Neural progenitor cell (in vitro differentiated cells): ENCODE measurements at regions not wholly inside any gene's neighbourhood (a gene's known extent, or its start where the extent isn't known, plus 50 kb on each side); places are given as distances from the start of the nearest gene placed in this dataset.
"Not testable (repeated sequence)": the region's sequence is repeated elsewhere in the genome, so short reads cannot be mapped to it uniquely, and the experiment has no call there.

ENCODE experiments used
- DNase-seq: peaks from one replicate; pipeline ENCODE4 v3.0.0-alpha.2; 2016; ENCODE audit warnings: low spot score
- H2AFZ ChIP-seq: fragments of 200-600 bp; sonication (generic); replicated peaks from 2 replicates; pipeline ENCODE4 v1.6.1; 2016; ENCODE audit warnings: antibody characterized with exemption
- H3F3A ChIP-seq: fragments of 200-600 bp; sonication (generic); 2 replicates; pipeline ENCODE4 v1.6.1; 2016; ENCODE audit warnings: antibody characterized with exemption, low read depth
- H3K27ac ChIP-seq: fragments of 200-600 bp; sonication (generic); 2 replicates; pipeline ENCODE4 v1.5.1; 2016; ENCODE audit warnings: mild to moderate bottlenecking
- H3K27me3 ChIP-seq: fragments of 200-600 bp; sonication (generic); 2 replicates; pipeline ENCODE4 v1.6.1; 2016; ENCODE audit warnings: mild to moderate bottlenecking, moderate library complexity
- H3K36me3 ChIP-seq: fragments of 200-600 bp; sonication (generic); 2 replicates; pipeline ENCODE4 v1.5.1; 2016
- H3K4me1 ChIP-seq: fragments of 200-600 bp; sonication (generic); 2 replicates; pipeline ENCODE4 v1.6.1; 2016; ENCODE audit warnings: mixed run types
- H3K4me2 ChIP-seq: fragments of 200-600 bp; sonication (generic); 2 replicates; pipeline ENCODE4 v1.6.1; 2016
- H3K4me3 ChIP-seq: fragments of 200-600 bp; sonication (generic); 2 replicates; pipeline ENCODE4 v1.5.1; 2016
- H3K79me2 ChIP-seq: fragments of 200-600 bp; sonication (generic); 2 replicates; pipeline ENCODE4 v1.6.1; 2016; ENCODE audit warnings: low read depth
- H3K9ac ChIP-seq: fragments of 200-600 bp; sonication (generic); 2 replicates; pipeline ENCODE4 v1.6.1; 2016
- H3K9me3 ChIP-seq: fragments of 200-600 bp; sonication (generic); 2 replicates; pipeline ENCODE4 v1.5.1; 2016; ENCODE audit warnings: low read depth
- H4K20me1 ChIP-seq: fragments of 200-600 bp; sonication (generic); 2 replicates; pipeline ENCODE4 v1.6.1; 2016; ENCODE audit warnings: low read depth
- H3K27ac Mint-ChIP-seq: 3 replicates; pipeline ENCODE4 v1.8.0; 2021; ENCODE audit warnings: mixed read lengths
- H3K27me3 Mint-ChIP-seq: 2 replicates; pipeline ENCODE4 v1.8.0; 2022; ENCODE audit warnings: low read depth, mild to moderate bottlenecking, inconsistent platforms, moderate library complexity, mixed read lengths; ENCODE audit not compliant: insufficient read depth
- H3K36me3 Mint-ChIP-seq: 3 replicates; pipeline ENCODE4 v1.8.0; 2021; ENCODE audit warnings: mixed read lengths
- H3K4me1 Mint-ChIP-seq: 3 replicates; pipeline ENCODE4 v1.8.0; 2021; ENCODE audit warnings: mixed read lengths
- H3K4me3 Mint-ChIP-seq: 3 replicates; pipeline ENCODE4 v1.8.0; 2021; ENCODE audit warnings: mild to moderate bottlenecking, moderate library complexity, mixed read lengths
- H3K9me3 Mint-ChIP-seq: 3 replicates; pipeline ENCODE4 v1.8.0; 2020; ENCODE audit warnings: mixed read lengths
- EZH2 ChIP-seq: fragments of 200-600 bp; sonication (generic); IDR thresholded peaks from 2 replicates; pipeline ENCODE4 v1.6.1; 2017; ENCODE audit warnings: antibody characterized with exemption, mild to moderate bottlenecking, moderate library complexity
- EZH2phosphoT487 ChIP-seq: fragments of 200-600 bp; sonication (generic); IDR thresholded peaks from 2 replicates; pipeline ENCODE4 v1.6.1; 2017; ENCODE audit warnings: antibody characterized with exemption
- TF ChIP-seq, protein P1 (sequence below): fragments of 200-600 bp; sonication (generic); IDR thresholded peaks from 2 replicates; pipeline ENCODE4 v1.5.1; 2017; ENCODE audit warnings: antibody characterized with exemption, mild to moderate bottlenecking

- Histone ChIP-seq H4K20me1 (no peaks in the 10 kb centered on the region), H2AFZ (no peak overlapping the region), H3K27ac (no peak overlapping the region), H3K36me3 (no peaks in the 10 kb centered on the region), H3K79me2 (no peaks in the 10 kb centered on the region), H3F3A (no peaks in the 10 kb centered on the region), H3K27me3 (no peaks in the 10 kb centered on the region), H3K4me3 (no peak overlapping the region), H3K4me1 (no peaks in the 10 kb centered on the region), H3K9me3 (no peaks in the 10 kb centered on the region), H3K4me2 (no peak overlapping the region), H3K9ac (no peak overlapping the region)
- H3K4me3 Mint-ChIP-seq = no peak overlapping the region
- H3K27me3 Mint-ChIP-seq = no peaks in the 10 kb centered on the region
- peaks cover 8% of the 10 kb centered on the region for H3K9me3 Mint-ChIP-seq
- H3K36me3 Mint-ChIP-seq = no peaks in the 10 kb centered on the region
- no peak overlapping the region for H3K27ac Mint-ChIP-seq
- TF ChIP-seq EZH2phosphoT487 = no peak
- TF ChIP-seq EZH2 = no peak
- TF ChIP-seq, protein P1, sequence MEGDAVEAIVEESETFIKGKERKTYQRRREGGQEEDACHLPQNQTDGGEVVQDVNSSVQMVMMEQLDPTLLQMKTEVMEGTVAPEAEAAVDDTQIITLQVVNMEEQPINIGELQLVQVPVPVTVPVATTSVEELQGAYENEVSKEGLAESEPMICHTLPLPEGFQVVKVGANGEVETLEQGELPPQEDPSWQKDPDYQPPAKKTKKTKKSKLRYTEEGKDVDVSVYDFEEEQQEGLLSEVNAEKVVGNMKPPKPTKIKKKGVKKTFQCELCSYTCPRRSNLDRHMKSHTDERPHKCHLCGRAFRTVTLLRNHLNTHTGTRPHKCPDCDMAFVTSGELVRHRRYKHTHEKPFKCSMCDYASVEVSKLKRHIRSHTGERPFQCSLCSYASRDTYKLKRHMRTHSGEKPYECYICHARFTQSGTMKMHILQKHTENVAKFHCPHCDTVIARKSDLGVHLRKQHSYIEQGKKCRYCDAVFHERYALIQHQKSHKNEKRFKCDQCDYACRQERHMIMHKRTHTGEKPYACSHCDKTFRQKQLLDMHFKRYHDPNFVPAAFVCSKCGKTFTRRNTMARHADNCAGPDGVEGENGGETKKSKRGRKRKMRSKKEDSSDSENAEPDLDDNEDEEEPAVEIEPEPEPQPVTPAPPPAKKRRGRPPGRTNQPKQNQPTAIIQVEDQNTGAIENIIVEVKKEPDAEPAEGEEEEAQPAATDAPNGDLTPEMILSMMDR = no peak
- H3K4me1 Mint-ChIP-seq = peaks cover 8% of the 10 kb centered on the region
- DNase-seq = no peak
These were observed 146.0 kb downstream of the TMEM144 start for GRCh38 chr4:158356301-158356700.

GRCh38 chr4:158367932-158368441 is 153.7 kb upstream of the RXFP1 start:
- not testable (repeated sequence) for H3K27ac ChIP-seq, H3K4me2 ChIP-seq, H3K9ac ChIP-seq, H4K20me1 ChIP-seq, H3K4me1 ChIP-seq, H3K9me3 ChIP-seq, H3K36me3 ChIP-seq, H3K4me3 ChIP-seq, H2AFZ ChIP-seq, H3K4me1 Mint-ChIP-seq, DNase-seq, H3F3A ChIP-seq, H3K36me3 Mint-ChIP-seq, H3K79me2 ChIP-seq, H3K27ac Mint-ChIP-seq, H3K27me3 Mint-ChIP-seq, H3K4me3 Mint-ChIP-seq, H3K27me3 ChIP-seq
- H3K9me3 Mint-ChIP-seq = peaks cover 28% of the 10 kb centered on the region

DNA sequence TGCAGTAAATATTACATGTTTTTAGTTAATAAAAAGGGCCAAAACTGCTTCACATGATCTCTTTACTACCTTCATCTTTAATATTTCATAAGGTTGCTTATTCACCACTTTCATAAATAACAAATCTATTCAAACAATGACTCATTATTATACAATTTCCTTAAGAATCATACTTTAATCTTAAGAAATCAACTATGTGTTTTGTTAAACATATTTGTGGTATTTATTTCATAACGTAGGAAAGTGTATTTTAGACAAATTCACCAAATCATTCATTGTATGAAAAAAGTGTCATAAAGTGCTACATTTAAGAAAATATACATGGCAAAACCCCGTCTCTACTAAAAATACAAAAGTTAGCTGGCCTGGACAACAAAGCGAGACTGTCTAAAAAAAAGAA is 150.5 kb upstream of the RXFP1 start:
- Mint-ChIP-seq H3K27ac (no peak overlapping the region), H3K27me3 (peaks cover 2% of the 10 kb centered on the region), H3K4me1 (no peaks in the 10 kb centered on the region), H3K9me3 (peaks cover 12% of the 10 kb centered on the region), H3K4me3 (no peak overlapping the region), H3K36me3 (no peaks in the 10 kb centered on the region)
- DNase-seq = no peak
- Histone ChIP-seq H3K9ac (no peak overlapping the region), H3K27me3 (no peaks in the 10 kb centered on the region), H3F3A (no peaks in the 10 kb centered on the region), H3K27ac (no peak overlapping the region), H3K4me3 (no peak overlapping the region), H2AFZ (no peak overlapping the region), H3K4me1 (no peaks in the 10 kb centered on the region), H4K20me1 (no peaks in the 10 kb centered on the region), H3K9me3 (no peaks in the 10 kb centered on the region), H3K36me3 (no peaks in the 10 kb centered on the region), H3K79me2 (no peaks in the 10 kb centered on the region), H3K4me2 (no peak overlapping the region)
- TF ChIP-seq EZH2phosphoT487 (no peak), EZH2 (no peak)
- TF ChIP-seq, protein P1 = no peak

DNA sequence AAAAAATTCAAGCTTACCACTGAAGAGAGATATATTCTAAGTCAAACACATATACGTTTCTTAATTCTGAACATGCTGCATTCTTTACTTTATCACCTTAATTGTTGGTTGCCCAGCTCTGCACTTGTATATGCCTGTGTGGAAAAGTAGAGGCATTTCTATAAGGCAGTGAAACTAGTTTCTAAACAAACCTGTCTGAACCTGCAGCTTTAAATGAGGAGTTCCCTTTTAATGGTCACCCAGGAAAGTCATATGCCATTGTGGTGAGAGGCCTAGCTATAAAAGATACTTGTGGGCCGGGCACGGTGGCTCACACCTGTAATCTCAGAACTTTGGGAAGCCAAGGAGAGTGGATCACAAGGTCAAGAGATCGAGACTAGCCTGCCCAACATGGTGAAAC is 147.4 kb upstream of the RXFP1 start:
- H3K27me3 Mint-ChIP-seq = no peaks in the 10 kb centered on the region
- H3K4me1 ChIP-seq = no peaks in the 10 kb centered on the region
- no peaks in the 10 kb centered on the region for H3K9me3 ChIP-seq
- no peak overlapping the region for H3K4me3 Mint-ChIP-seq
- no peaks in the 10 kb centered on the region for H3K27me3 ChIP-seq
- no peak for DNase-seq
- TF ChIP-seq, protein P1 = no peak
- TF ChIP-seq EZH2 (no peak), EZH2phosphoT487 (no peak)
- no peaks in the 10 kb centered on the region for H3K79me2 ChIP-seq
- no peak overlapping the region for H3K4me2 ChIP-seq
- no peak overlapping the region for H2AFZ ChIP-seq
- H3K27ac Mint-ChIP-seq = no peak overlapping the region
- H4K20me1 ChIP-seq = no peaks in the 10 kb centered on the region
- H3K9me3 Mint-ChIP-seq = no peaks in the 10 kb centered on the region
- H3K4me1 Mint-ChIP-seq = no peaks in the 10 kb centered on the region
- no peaks in the 10 kb centered on the region for H3K36me3 ChIP-seq
- no peak overlapping the region for H3K4me3 ChIP-seq
- H3K27ac ChIP-seq = no peak overlapping the region
- H3F3A ChIP-seq = no peaks in the 10 kb centered on the region
- H3K36me3 Mint-ChIP-seq = no peaks in the 10 kb centered on the region
- no peak overlapping the region for H3K9ac ChIP-seq
